GM12873 (cell line): ENCODE measurements at regions not wholly inside any gene's neighbourhood (a gene's known extent, or its start where the extent isn't known, plus 50 kb on each side); places are given as distances from the start of the nearest gene placed in this dataset.

Experiments
- TF ChIP-seq, protein P1 (sequence below): IDR thresholded peaks from 2 replicates; pipeline ENCODE4 v1.5.1; 2012; ENCODE audit warnings: low read depth, mild to moderate bottlenecking, moderate library complexity, low read length, control low read depth; ENCODE audit not compliant: insufficient read depth; ENCODE audit errors: missing control alignments

DNA sequence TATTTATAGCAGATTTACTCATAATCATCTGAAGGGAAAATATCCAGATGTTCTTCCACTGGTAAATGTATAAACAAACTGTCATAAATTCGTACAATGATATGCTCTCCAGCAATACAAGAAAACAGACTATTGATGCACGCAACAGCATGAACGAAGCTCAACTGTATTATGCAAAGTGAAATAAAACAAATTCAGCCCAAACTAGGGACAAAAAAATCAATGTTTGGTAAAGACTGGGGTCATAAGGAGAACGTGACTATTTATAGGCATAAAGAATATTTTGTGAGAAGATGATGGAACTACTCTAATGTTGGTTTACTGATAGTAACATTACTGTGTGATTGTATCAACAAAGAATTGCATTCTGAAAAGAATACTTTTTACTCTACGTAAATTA is 1276.7 kb upstream of the DDX18 start:
- TF ChIP-seq, protein P1, sequence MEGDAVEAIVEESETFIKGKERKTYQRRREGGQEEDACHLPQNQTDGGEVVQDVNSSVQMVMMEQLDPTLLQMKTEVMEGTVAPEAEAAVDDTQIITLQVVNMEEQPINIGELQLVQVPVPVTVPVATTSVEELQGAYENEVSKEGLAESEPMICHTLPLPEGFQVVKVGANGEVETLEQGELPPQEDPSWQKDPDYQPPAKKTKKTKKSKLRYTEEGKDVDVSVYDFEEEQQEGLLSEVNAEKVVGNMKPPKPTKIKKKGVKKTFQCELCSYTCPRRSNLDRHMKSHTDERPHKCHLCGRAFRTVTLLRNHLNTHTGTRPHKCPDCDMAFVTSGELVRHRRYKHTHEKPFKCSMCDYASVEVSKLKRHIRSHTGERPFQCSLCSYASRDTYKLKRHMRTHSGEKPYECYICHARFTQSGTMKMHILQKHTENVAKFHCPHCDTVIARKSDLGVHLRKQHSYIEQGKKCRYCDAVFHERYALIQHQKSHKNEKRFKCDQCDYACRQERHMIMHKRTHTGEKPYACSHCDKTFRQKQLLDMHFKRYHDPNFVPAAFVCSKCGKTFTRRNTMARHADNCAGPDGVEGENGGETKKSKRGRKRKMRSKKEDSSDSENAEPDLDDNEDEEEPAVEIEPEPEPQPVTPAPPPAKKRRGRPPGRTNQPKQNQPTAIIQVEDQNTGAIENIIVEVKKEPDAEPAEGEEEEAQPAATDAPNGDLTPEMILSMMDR = no peak

DNA sequence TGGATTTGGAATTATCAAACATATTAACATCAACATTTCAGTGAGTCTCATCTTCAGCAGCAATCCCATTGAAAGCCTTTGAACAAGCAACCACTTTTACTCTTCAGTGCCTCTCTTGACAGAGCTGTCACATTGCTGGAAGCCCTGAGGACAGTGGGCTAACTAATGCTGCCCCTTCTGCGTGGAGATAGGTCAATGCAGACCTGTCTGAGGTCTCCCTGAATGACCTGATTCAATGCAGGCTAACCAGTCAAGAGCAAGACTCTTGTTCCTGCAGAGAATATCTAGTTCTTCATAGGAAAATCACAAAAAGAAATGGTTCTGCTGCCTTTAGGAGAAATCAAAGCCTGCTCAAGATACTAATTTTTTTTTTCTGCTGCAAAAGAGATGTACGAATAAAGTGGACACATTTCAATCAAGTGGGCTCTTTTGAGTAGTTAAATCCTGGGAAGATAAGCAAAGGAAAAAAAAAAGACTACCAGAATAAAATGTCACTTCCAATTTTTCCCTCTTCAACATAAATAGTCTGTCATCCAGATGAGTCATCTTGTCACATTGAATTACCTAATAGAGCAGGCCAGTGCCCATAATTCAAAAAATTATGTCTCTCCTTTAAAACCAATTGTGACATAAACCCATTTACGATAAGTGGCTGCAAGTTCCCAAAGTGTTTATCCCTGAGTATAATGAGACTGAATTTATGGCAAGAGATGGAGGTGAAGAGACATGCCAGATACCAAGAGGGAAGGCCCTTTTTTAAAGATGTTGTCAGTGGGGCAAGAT is 1269.0 kb upstream of the DDX18 start:
- TF ChIP-seq, protein P1 = no peak

DNA sequence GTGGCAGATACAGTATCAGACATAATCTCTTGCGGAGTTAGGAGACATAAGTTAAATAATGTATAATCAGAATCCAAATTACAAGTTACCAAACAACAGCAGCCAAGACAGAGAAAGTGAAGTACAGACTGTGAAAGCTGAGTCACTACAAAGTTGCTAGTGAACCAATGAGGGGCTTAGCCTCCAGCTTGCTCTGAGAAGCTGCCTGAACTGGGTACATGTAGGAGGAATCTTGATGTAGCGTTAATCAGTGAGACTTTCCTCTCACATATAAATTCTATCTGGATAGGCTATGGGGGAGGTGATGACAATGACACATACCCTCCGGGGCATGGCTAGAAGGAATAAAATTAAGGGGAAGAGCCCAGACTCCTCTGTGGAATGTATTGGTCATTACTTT is 1234.3 kb upstream of the DDX18 start:
- TF ChIP-seq, protein P1 = no peak

DNA sequence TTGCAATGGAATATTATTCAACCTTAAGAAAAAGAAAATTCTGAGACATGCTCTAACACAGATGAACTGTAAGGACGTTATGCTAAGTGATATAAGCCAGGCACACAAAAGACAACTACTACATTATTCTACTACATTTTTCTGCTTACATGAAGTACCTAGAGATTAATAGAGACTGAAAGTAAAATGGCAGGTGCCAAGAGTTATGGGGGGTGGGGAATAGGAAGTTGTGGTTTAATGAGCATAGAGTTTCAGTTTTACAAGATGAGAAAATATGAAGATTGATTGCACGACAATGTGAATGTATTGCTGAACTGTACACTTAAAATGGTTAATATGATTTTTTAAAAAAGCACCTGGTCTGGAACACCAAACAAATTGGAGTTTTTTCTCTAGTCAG is 1231.6 kb upstream of the DDX18 start:
- TF ChIP-seq, protein P1 = no peak

DNA sequence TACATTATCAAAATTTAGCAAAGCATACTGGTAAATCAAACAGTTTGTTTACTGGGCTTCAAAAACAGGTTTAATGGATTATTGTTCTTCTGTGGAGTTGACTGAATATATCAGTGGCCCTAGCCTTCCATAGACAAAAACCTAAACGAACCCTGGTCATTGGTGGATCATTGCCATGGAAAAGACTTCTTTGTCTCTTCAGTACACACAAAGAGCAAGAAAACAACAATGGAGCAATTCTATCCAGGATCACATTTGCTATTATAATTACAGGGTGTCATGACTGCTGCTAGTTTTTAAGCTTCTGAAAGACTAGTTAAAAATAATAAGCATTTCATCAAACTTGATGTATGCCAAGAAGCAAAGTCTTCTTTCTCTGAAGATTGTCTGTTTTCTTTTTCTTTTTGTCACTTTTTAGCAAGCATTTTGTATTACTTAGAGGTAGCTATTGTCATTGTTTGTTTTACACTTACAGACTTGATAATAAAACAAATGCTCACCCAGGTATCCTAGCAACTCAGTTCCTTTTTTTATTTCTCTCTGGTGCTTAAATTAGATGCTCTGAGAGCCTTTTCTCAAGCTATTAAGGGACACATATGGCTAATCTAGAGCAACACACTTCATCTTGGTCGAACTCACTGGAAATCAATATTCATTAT is 1228.7 kb upstream of the DDX18 start:
- TF ChIP-seq, protein P1 = no peak

DNA sequence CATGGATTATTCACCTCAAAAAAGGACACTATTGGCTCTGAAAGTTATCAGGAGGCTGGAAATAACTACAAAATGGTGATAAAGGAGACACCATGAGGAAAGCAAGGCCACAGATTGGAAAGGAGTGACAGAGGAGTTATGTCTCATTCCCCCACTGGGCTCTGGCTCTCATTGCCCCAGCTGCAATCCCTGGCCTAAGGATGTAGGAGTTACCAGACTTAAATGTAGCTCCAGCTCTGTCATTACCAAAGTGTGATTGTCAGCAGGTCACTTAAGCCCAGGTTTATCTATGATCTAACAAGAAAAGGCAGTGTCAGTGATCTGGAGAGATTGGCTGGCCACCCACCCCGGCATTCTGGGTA is 1228.2 kb upstream of the DDX18 start:
- TF ChIP-seq, protein P1 = no peak
